H1 (cell line): ENCODE measurements at regions not wholly inside any gene's neighbourhood (a gene's known extent, or its start where the extent isn't known, plus 50 kb on each side); places are given as distances from the start of the nearest gene placed in this dataset.

Experiments
- CTCF ChIA-PET: fragments of 300-600 bp; sonication (Branson Sonifier 250); formaldehyde crosslinking; loops from one replicate; lab custom pipeline; 2021; ENCODE audit not compliant: partially characterized antibody; lab: Charles Lee
- POLR2A ChIA-PET: fragments of 300-600 bp; sonication (Branson Sonifier 250); formaldehyde crosslinking; loops from one replicate; lab custom pipeline; 2021; ENCODE audit warnings: inconsistent platforms; ENCODE audit not compliant: partially characterized antibody; lab: Charles Lee
- DNase-seq, 2 experiments: peaks; one replicate each; pipeline versions ENCODE4 v3.0.0 to v3.0.0-alpha.2; 2010 to 2022; ENCODE audit warnings: low spot score in 2 of 2, low read depth in 1 of 2, mixed read lengths in 1 of 2
- FAIRE-seq: peaks from 2 replicates; lab custom pipeline; 2011; peaks lifted over from hg19 to GRCh38; lab: Jason Lieb, UNC
- H2AFZ ChIP-seq: 2 replicates; pipeline ENCODE4 v1.8.1; 2012; ENCODE audit warnings: low read length, inconsistent platforms
- H2AK5ac ChIP-seq: 2 replicates; pipeline ENCODE4 v1.6.1; 2013; ENCODE audit warnings: low read depth, low read length
- H2BK120ac ChIP-seq: replicated peaks from 2 replicates; pipeline ENCODE3; 2013; ENCODE audit warnings: low read depth, low read length, inconsistent platforms
- H2BK12ac ChIP-seq: 2 replicates; pipeline ENCODE4 v1.6.1; 2013; ENCODE audit warnings: low read depth, low read length
- H2BK15ac ChIP-seq: 2 replicates; pipeline ENCODE4 v1.6.1; 2013; ENCODE audit warnings: low read length
- H2BK20ac ChIP-seq: 2 replicates; pipeline ENCODE4 v1.6.1; 2013; ENCODE audit warnings: low read length
- H2BK5ac ChIP-seq: 2 replicates; pipeline ENCODE4 v1.6.1; 2013; ENCODE audit warnings: low read depth, low read length
- H3K14ac ChIP-seq: 2 replicates; pipeline ENCODE4 v1.6.1; 2013; ENCODE audit warnings: inconsistent platforms; ENCODE audit not compliant: insufficient read length
- H3K18ac ChIP-seq: 2 replicates; pipeline ENCODE4 v1.6.1; 2013; ENCODE audit warnings: low read length; ENCODE audit errors: extremely low read depth
- H3K23ac ChIP-seq: 2 replicates; pipeline ENCODE4 v1.6.1; 2013; ENCODE audit warnings: inconsistent platforms; ENCODE audit not compliant: insufficient read length
- H3K23me2 ChIP-seq: 2 replicates; pipeline ENCODE4 v1.6.1; 2013; ENCODE audit warnings: low read depth, low read length
- H3K27ac ChIP-seq: 2 replicates; pipeline ENCODE4 v1.6.1; 2011; ENCODE audit warnings: low read depth, low read length, inconsistent platforms
- H3K27me3 ChIP-seq, 4 experiments: replicated peaks in 1 of 4; 1 replicate in 1 of 4; 2 replicates in 3 of 4; pipeline versions ENCODE4 v1.6.1 to v1.8.1; 2011 to 2013; ENCODE audit warnings: low read length in 3 of 4, mild to moderate bottlenecking in 3 of 4, inconsistent platforms in 2 of 4, mixed read lengths in 2 of 4, moderate library complexity in 1 of 4; ENCODE audit not compliant: control insufficient read depth in 3 of 4, insufficient read depth in 3 of 4; ENCODE audit errors: extremely low read depth in 1 of 4
- H3K36me3 ChIP-seq, 4 experiments: 2 replicates each; pipeline versions ENCODE4 v1.6.1 to v1.8.1; 2011 to 2013; ENCODE audit warnings: mild to moderate bottlenecking in 4 of 4, low read length in 3 of 4, moderate library complexity in 2 of 4, control low read depth in 1 of 4, inconsistent platforms in 1 of 4; ENCODE audit not compliant: insufficient read depth in 4 of 4, control insufficient read depth in 2 of 4
- H3K4ac ChIP-seq: replicated peaks from 2 replicates; pipeline ENCODE3; 2013; ENCODE audit warnings: low read length, low read depth, mixed read lengths, inconsistent platforms; ENCODE audit not compliant: insufficient read length
- H3K4me1 ChIP-seq, 4 experiments: replicated peaks in 1 of 4; 1 replicate in 1 of 4; 2 replicates in 3 of 4; pipeline versions ENCODE4 v1.6.1 to v1.8.1; 2011 to 2013; ENCODE audit warnings: low read length in 3 of 4, inconsistent platforms in 2 of 4, mixed read lengths in 1 of 4; ENCODE audit not compliant: insufficient read depth in 4 of 4, control insufficient read depth in 3 of 4
- H3K4me2 ChIP-seq, 2 experiments: 2 replicates each; pipeline versions ENCODE4 v1.6.1 to v1.8.1; 2011 to 2013; ENCODE audit warnings: low read depth in 2 of 2, low read length in 2 of 2, control low read depth in 1 of 2, inconsistent platforms in 1 of 2, mild to moderate bottlenecking in 1 of 2; ENCODE audit not compliant: insufficient read depth in 1 of 2
- H3K4me3 ChIP-seq, 4 experiments: fragments of 200-600, 300-600 bp in 1 of 4; sonication (generic), shearing (Covaris generic), sonication (Bioruptor Twin) in 1 of 4; 2 replicates each; pipeline versions ENCODE4 v1.5.1 to v1.8.1; 2011 to 2016; ENCODE audit warnings: low read length in 4 of 4, low read depth in 3 of 4, control low read depth in 2 of 4, inconsistent platforms in 2 of 4, mild to moderate bottlenecking in 2 of 4, mixed read lengths in 1 of 4, moderate library complexity in 1 of 4; ENCODE audit not compliant: insufficient read depth in 2 of 4; ENCODE audit errors: extremely low read depth in 1 of 4
- H3K56ac ChIP-seq: replicated peaks from 2 replicates; pipeline ENCODE3; 2013; ENCODE audit warnings: low read depth, mild to moderate bottlenecking, mixed read lengths, low read length, inconsistent platforms; ENCODE audit not compliant: insufficient read length
- H3K79me1 ChIP-seq: 2 replicates; pipeline ENCODE4 v1.6.1; 2013; ENCODE audit warnings: low read depth, low read length, control low read depth
- H3K79me2 ChIP-seq, 2 experiments: 2 replicates each; pipeline versions ENCODE4 v1.6.1 to v1.8.1; 2012 to 2013; ENCODE audit warnings: low read length in 2 of 2, mild to moderate bottlenecking in 2 of 2, inconsistent platforms in 1 of 2; ENCODE audit not compliant: insufficient read depth in 2 of 2, control insufficient read depth in 1 of 2
- H3K9ac ChIP-seq, 4 experiments: replicated peaks in 1 of 4; 1 replicate in 1 of 4; 2 replicates in 3 of 4; pipeline versions ENCODE4 v1.6.1 to v1.8.1; 2011 to 2013; ENCODE audit warnings: low read depth in 3 of 4, low read length in 3 of 4, control low read depth in 2 of 4, mild to moderate bottlenecking in 2 of 4, moderate library complexity in 2 of 4, inconsistent platforms in 1 of 4; ENCODE audit errors: extremely low read depth in 1 of 4
- H3K9me3 ChIP-seq, 2 experiments: 2 replicates each; pipeline versions ENCODE4 v1.6.1 to v1.8.1; 2012 to 2013; ENCODE audit warnings: mild to moderate bottlenecking in 2 of 2, moderate library complexity in 2 of 2, control low read depth in 1 of 2, inconsistent platforms in 1 of 2, low read depth in 1 of 2, low read length in 1 of 2, mixed read lengths in 1 of 2; ENCODE audit not compliant: insufficient read depth in 2 of 2
- H4K20me1 ChIP-seq, 2 experiments: replicated peaks in 1 of 2; 2 replicates each; pipeline versions ENCODE3 to v1.8.1; 2011 to 2013; ENCODE audit warnings: inconsistent platforms in 2 of 2, low read length in 2 of 2, mild to moderate bottlenecking in 1 of 2; ENCODE audit not compliant: insufficient read depth in 2 of 2, control insufficient read depth in 1 of 2
- H4K5ac ChIP-seq: 2 replicates; pipeline ENCODE4 v1.6.1; 2013; ENCODE audit warnings: low read length, low read depth, mixed read lengths, inconsistent platforms; ENCODE audit not compliant: insufficient read length
- H4K8ac ChIP-seq: 2 replicates; pipeline ENCODE4 v1.8.0; 2013; ENCODE audit warnings: mild to moderate bottlenecking, moderate library complexity, low read length, inconsistent platforms; ENCODE audit not compliant: insufficient read depth; ENCODE audit errors: extremely low read depth
- H4K91ac ChIP-seq: replicated peaks from 2 replicates; pipeline ENCODE3; 2013; ENCODE audit warnings: low read length, mixed read lengths, inconsistent platforms; ENCODE audit not compliant: insufficient read length
- CBX5 ChIP-seq: fragments of 300-800, 300-1000 bp; sonication (generic); IDR thresholded peaks from 2 replicates; pipeline ENCODE4 v1.7.1; 2016; ENCODE audit warnings: antibody characterized with exemption, low read length, low read depth
- CEBPB ChIP-seq: IDR thresholded peaks from 2 replicates; pipeline ENCODE4 v1.6.1; 2012; ENCODE audit warnings: low read depth, low read length
- POU5F1 ChIP-seq: IDR thresholded peaks from 2 replicates; pipeline ENCODE4 v1.6.1; 2011; ENCODE audit warnings: low read depth, mild to moderate bottlenecking, low read length, moderate library complexity
- SP1 ChIP-seq: IDR thresholded peaks from 2 replicates; pipeline ENCODE4 v1.6.1; 2011; ENCODE audit warnings: low read depth, low read length
- TBP ChIP-seq: IDR thresholded peaks from 2 replicates; pipeline ENCODE4 v1.6.1; 2011; ENCODE audit warnings: low read depth, low read length, improper control_type of control experiment
- WGBS, 2 experiments: shearing (Covaris generic) in 1 of 2; methylation state at CpG; one replicate each; pipeline versions ENCODE4 v1.1.6 to v1.1.7; 2013 to 2015; ENCODE audit warnings: low lambda C conversion rate in 2 of 2, mixed read lengths in 2 of 2, inconsistent platforms in 1 of 2, low coverage in 1 of 2, missing lambda C conversion rate in 1 of 2; ENCODE audit not compliant: insufficient replicate concordance in 2 of 2, insufficient coverage in 1 of 2, insufficient read length in 1 of 2; ENCODE audit errors: extremely low coverage in 1 of 2, missing lambda C conversion rate in 1 of 2; 5-methylcytosine and 5-hydroxymethylcytosine counted together

DNA sequence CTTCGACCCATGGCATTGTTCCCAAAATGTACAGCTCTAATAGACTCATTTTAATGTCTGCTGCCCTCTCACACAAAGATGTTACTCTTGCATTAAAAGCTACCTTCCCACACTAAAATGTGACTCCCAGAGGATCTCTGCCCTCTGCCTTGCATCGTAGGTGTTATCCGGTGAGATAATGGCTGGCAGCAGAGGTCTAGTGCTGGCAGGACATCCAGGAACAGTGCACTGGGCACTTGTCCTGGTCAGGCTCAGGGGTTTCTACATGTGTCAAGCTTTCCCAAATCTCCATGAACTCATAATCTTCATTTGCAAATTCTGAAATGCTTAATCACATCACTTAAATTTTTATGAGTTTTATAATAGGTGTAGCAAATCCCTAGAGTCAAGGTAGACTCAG, 310.6 kb downstream of the LRRIQ3 start:
- H3K79me2 ChIP-seq: no peaks in the 10 kb centered on the region

More for the DNA sequence above, 310.6 kb downstream of the LRRIQ3 start:
- H3K4me2 ChIP-seq: no peak overlapping the region
- H3K23me2 ChIP-seq: no peaks in the 10 kb centered on the region
- FAIRE-seq (no peak), DNase-seq (no peak)
- H2BK120ac ChIP-seq: no peak overlapping the region
- POLR2A ChIA-PET: no interaction called here
- TF ChIP-seq SP1 (no peak), CBX5 (no peak), CEBPB (no peak), POU5F1 (no peak), TBP (no peak)
- no peak overlapping the region for H3K4me3 ChIP-seq
- H4K5ac ChIP-seq: no peak overlapping the region
- no peak overlapping the region for H3K56ac ChIP-seq
- no peaks in the 10 kb centered on the region for H3K79me1 ChIP-seq
- H3K27me3 ChIP-seq: no peaks in the 10 kb centered on the region
- H3K36me3 ChIP-seq: no peaks in the 10 kb centered on the region
- no peak overlapping the region for H2BK15ac ChIP-seq
- H3K27ac ChIP-seq: no peak overlapping the region
- no peak overlapping the region for H2BK20ac ChIP-seq
- no peak overlapping the region for H3K9ac ChIP-seq
- no peaks in the 10 kb centered on the region for H3K9me3 ChIP-seq
- no peaks in the 10 kb centered on the region for H4K20me1 ChIP-seq
- no peak overlapping the region for H4K8ac ChIP-seq
- H2BK12ac ChIP-seq: no peak overlapping the region
- no peak overlapping the region for H4K91ac ChIP-seq
- H3K18ac ChIP-seq: no peak overlapping the region
- no peak overlapping the region for H3K14ac ChIP-seq
- H2AFZ ChIP-seq: no peak overlapping the region
- 93% methylated on average over 3 of the region's 3 CpGs; no CpG with 5 or more reads in 1 of the 2 experiments for WGBS, 2 experiments
- H2BK5ac ChIP-seq: no peak overlapping the region
- H3K4ac ChIP-seq: no peak overlapping the region
- H2AK5ac ChIP-seq: no peak overlapping the region
- no peaks in the 10 kb centered on the region for H3K4me1 ChIP-seq
- CTCF ChIA-PET: interaction anchor here (1.6 kb wide), 1 partner anchor 12 kb away, joined by 3 read pairs; no protein-coding TSS in a partner anchor
- no peak overlapping the region for H3K23ac ChIP-seq
